T-helper 22 cell (primary cell): ENCODE measurements at regions not wholly inside any gene's neighbourhood (a gene's known extent, or its start where the extent isn't known, plus 50 kb on each side); places are given as distances from the start of the nearest gene placed in this dataset.
"Not testable (repeated sequence)": the region's sequence is repeated elsewhere in the genome, so short reads cannot be mapped to it uniquely, and the experiment has no call there.

ENCODE experiments used
- DNase-seq: peaks from one replicate; pipeline ENCODE4 v3.0.0-alpha.2; 2020; ENCODE audit warnings: low read depth

GRCh38 chr1:87398641-87399040, 70.0 kb downstream of the LMO4 start:
- DNase-seq = no peak

GRCh38 chr1:87399264-87399663, 70.6 kb downstream of the LMO4 start:
- DNase-seq = no peak

DNA sequence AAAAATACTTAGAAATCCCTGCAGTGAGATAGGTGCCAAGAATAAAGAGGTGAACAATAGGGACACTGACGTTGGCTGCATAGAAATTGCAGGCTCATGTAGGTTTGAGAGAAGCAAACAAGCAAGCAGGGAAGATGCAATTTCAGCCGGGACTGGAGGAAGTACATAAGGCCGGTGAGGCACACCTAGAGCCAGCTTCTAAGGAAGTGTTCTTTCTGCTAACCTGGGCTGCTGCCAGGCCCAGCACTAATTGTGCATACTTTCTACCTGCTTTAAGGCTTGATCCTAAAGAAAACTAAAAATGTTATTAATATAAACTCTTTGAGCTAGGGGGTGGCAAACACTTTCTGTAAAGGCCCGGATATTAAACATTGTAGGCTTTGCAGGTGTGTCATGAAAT, 71.0 kb downstream of the LMO4 start:
- no peak for DNase-seq

- no peak for DNase-seq
Observed at GRCh38 chr1:87400813-87401212, 72.1 kb downstream of the LMO4 start.

DNA sequence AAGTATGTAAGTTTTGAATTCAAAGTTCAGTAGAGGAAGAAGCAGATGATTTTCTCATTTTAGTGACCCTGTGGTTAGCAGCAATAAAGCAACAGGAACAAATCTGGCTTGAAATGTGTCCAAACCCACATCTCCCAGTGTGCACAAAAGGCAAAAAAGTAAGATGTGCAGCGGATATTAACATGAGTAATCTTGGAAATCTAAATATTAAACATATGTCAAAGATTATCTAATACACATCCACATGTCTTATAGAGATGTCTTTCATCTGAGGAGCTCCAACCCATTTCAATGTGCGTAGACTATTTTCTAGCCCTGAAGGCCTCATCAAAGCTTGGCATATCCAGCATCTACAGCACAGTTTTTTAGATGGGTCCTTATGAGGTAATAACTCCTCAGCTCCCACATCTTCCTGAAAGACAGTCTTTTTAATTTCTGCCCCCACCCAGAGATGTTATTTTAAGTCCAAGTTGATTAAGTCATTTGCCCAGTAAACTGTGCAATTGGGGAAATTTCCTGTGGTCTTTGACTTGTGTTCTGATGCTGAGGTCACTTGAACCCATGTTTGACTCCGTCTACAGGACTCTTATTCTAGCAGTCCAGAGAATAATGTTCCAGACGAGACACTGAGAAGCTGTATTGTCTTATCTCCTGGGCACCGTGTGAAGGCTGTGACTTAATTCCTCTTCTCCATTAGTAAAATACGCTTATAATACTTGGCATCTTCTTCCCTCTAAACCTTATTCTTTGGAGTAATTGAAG, 73.7 kb downstream of the LMO4 start:
- DNase-seq = no peak

DNA sequence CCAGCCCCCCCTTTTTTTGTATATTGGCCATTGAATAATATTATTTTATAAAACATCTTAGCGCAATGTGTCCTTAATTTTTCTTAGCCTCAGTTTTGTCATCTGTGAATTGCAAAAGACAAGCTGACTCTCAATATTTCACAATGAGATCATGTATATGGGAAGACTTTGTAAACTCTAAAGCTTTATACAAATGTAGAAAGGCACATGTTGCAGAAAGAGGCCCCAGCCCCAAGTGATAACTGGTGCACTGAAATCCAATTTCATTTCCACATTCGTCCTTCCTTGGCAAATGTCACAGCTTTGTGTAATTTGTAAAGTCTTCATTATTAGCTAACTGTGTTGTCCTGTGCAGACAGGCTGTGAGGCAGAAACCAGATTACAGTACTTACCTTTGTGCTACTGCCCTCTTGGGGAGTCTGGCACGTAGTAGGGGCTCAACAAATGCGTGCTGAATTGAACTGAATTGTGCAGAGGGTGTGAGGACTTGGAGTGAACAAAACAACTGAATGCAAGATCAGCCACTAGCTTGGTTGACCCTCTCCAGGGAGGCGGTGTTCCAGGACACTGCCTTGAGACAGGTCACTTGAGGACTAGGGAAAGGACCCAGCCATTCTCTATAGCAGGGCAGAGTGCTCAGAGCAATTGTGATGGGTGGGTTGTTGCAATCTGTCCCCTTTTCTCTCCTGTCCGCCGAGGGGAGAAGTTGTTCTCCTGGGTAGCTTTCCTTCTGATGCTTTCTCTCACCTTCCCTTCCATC, 74.6 kb downstream of the LMO4 start:
- DNase-seq = no peak

GRCh38 chr1:87404296-87404695, 75.6 kb downstream of the LMO4 start:
- peak; percentile 23 for DNase-seq

- no peak for DNase-seq
Observed at GRCh38 chr1:87408665-87409248, 80.1 kb downstream of the LMO4 start.

GRCh38 chr1:87410776-87411480, 82.2 kb downstream of the LMO4 start:
- DNase-seq = no peak

- DNase-seq = not testable (repeated sequence)
Observed at GRCh38 chr1:87413846-87414245, 85.2 kb downstream of the LMO4 start.

DNA sequence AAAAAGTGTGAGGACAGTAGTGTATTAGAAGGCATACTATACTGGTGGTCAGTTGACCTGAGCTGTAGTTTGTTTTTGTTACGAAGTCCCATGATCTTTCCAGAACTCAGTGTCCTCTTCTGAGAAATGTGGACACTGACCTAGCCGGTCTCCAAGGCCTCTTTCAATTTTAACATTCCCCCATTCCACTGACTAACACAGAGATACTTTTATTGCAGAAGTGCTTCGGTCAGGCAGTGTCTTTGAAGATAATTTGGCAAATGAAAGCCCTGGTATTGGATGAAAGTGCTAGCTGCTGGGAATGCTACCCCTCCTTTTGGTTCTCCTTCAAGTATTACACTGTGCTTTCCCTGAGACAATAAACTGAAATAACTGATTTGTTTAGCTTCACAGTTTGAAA, 89.4 kb downstream of the LMO4 start:
- DNase-seq = no peak

- DNase-seq = no peak
Observed at GRCh38 chr1:87421809-87422208, 93.1 kb downstream of the LMO4 start.

- DNase-seq = no peak
Observed at GRCh38 chr1:87424541-87424940, 95.9 kb downstream of the LMO4 start.

DNA sequence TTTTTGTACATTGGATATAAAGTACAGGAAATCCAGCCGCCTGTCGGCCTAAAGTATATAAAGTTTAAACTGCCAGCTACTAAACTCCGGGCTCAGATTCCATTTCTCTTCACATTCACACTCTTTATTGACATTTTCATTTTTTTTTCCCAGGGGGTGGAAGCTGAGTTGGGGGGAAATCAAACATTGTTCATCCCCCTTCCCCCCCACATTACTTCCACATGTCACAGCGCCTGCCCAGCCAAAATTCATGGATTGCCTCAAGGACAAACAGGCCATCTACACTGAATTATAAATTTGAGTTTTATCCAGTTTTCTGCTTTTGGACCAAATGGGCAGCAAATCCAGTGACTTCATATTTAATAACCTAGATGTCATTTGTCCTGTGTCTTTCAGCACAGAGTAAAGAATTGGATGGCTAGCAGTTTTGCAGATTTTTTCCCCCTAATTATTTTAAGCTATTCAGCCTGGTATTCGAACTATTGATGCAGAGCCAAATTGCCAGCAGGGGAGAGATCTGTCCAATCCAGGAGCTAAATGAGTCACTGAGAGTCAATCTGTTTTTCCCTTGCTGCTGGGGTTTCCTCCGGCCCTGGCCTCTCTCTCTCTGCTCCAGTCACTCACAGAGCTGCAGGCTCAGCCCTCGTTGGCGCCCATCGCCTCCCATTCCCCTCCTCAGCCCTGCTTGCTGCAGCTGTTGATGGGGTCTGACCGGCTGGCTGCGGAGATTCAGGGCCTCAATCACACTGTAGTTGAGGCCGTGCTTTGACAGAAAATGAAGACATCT, 98.0 kb downstream of the LMO4 start:
- no peak for DNase-seq

DNA sequence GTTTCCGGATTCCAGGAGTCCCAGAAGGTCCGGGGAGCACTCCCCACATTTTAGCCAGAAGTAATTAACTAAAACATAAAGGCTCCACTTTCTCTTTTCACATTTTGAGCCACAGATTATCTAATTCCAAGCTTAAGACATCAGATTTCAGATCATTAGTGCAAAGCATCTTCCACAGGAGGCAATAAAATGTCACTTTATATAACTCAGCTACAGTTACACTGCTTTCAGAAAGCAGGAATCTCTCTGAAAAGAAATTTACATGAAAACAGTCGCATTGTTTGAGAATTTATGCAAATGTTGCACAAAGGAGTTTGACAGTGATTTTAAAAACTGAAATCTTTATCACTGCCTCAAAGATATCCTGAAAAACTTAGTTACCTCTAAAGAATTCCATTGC, 99.7 kb downstream of the LMO4 start:
- DNase-seq = no peak

- DNase-seq = no peak
Observed at GRCh38 chr1:87428883-87429282, 100.2 kb downstream of the LMO4 start.

GRCh38 chr1:87432685-87433084, 104.0 kb downstream of the LMO4 start:
- DNase-seq = no peak

DNA sequence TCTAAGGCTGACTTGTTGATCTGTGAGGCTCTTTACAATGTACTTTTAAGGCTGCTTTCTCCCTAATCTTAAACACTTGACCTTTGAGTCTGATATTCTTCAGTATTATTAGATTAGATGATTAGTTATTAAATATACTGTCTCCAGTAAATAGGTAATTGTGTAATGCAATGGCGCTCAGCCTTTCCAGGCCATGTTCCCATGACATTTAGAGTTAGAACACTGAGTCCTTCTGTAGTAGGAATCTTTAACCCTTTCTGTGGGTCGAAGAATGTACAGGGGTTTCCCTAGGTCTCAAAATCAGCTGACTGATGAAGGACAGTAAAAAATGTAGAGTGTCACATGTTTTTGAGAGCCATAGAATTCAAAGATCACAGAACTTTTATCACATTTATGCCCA, 104.4 kb downstream of the LMO4 start:
- not testable (repeated sequence) for DNase-seq

DNA sequence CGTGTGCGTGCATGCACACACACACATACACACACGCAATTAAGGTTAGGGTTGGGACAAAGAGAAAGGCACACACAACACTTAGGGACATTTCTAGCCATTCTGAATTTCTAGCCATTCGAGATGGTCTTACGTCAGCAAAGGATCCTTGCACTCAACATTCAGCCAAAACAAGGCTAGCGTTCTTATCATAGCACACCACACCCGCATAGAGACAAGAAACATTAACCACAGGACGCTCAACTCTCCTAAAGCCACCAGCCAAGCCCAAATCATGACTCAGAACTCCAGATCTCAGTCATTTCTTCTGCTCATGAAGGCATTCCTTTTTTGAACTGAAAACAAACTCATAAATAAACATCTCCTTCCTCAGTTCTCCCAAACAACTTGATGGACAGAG, 106.8 kb downstream of the LMO4 start:
- DNase-seq = no peak

- not testable (repeated sequence) for DNase-seq
Observed at GRCh38 chr1:87436115-87436514, 107.4 kb downstream of the LMO4 start.

- DNase-seq = no peak
Observed at GRCh38 chr1:87436534-87436933, 107.9 kb downstream of the LMO4 start.
